ENCODE measurements at regions not wholly inside any gene's neighbourhood (a gene's known extent, or its start where the extent isn't known, plus 50 kb on each side); places are given as distances from the start of the nearest gene placed in this dataset.

DNA sequence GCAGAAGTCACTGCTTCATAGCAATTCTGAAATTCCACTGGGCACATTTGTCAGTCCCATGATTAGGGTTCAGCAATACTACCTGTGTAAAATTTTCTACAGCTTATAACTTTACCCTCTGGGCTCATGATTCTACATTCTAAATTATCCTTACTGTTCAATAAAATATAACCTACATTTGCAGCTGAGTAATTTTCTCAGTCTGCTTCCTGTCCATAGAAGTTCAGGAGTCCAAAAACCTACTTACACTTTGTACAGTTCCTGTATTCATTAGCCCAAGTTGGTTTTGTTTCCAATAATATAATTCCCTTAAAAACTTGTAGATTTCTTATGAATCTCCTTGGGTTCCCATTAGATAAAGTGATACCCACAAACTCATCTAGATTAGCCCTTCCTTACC lies 295.3 kb downstream of the SP3 start:
- no peak for DNase-seq (ENCODE audit: low spot score)

DNA sequence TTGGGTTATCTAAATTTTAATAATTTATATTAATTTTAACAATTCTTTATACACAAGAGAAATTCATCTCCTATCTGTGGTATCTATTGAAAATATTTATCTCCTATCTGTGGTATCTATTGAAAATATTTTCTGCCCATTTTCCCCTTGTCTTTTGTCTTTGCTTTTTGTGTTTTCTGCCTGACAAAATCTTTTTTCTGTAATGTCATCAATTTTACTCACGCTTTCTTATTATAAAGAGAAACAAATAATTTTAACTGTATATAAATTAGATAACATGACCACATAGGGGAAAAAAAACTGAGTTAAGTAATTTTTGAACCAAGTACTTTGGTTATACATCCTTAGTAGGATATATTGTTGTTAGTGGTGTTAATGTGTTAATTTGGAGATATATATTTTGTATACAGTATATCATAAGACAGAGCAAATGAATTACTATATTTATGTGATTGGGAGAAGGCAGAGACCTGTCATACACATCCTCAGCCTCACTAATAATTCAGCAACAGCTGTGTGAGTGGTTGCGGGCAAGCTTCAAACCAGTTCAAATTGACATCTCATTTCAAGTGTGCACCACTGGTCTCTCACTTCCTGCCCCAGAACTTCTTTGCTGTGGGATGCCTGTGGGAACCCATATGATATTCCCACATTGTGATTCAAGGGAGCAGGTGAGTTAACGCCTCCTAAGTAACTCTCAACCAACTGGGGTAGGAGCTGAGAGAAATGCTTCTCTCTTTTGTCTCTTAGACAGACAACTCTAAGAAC lies 292.4 kb downstream of the SP3 start:
- no peak for DNase-seq (ENCODE audit: low spot score)

DNA sequence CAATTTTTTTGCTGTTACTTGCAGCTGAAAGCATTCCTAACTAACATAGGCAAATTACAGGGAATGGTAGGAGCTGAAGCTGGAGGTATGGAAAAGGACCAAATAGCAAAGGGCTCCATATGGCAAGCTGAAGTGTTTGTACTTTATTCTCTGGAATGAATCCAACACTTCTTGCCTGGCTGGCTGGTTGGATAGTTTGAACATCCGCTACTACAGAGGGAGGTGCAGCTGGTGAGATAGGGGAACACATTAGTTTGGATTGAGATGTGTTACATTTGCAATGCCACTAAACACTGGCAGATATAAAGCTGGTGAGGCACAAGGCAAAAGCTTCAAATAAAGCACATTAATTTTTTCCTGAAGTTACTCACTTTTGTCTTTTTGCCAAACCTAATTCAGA lies 291.5 kb downstream of the SP3 start:
- DNase-seq (ENCODE audit: low spot score) = no peak

DNA sequence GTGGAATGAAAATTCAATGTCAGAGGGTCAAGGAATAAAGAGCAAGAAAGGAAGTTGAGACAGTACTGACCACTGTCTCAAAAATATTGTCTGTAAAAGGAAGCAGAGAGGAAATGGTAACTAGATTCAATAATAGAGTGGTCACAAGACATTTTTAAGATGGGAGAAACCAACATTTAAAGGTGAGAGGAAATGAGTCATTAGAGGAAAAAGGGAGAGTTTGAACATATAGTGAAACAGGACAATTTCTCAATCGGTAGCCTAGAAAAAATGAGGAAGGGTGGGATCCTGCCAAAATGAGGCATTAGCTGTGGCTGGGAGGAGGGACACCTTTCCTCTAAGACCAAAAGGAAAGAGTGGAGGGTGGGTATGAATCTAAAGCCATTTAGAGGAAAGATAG lies 288.5 kb downstream of the SP3 start:
- DNase-seq (ENCODE audit: low spot score) = no peak

DNA sequence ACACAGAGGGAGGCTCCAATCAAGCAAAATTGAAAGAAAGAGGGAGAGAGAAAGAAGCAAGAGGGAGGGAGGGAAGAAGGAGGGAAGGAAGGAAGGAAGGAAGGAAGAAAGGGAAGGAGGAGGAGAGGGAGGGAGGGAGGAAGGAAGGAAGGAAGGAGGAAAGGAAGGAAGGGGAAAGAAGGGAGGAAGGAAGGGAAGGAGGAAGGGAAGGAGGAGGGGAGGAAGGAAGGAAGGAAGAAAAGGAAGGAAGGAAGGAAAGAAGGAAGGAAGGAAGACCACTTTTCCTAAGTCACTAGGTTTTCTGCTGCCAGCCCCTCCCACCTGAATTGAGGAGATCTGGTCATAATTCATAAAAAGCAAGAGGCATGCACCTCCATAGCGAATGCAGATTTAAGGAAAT lies 287.0 kb downstream of the SP3 start:
- DNase-seq (ENCODE audit: low spot score) = no peak

DNA sequence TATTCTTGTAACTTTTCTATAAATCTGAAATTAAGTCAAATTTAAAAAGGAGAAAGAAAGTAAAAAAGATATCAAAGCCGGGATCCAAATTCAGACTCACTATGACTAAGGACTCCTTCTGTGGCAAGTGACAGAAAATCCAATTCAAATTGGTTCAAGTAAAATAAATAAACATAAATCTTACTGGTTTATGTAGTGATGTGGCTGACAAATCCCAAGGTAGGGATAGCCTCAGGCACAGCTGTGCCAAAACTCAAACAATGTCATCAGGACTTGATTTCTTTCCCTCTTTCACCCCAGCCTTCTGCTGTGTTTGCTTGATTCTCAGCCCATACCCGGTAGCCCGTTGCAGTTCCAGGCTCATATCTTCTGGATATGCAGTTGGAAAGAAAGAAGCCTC lies 284.6 kb downstream of the SP3 start:
- no peak for DNase-seq (ENCODE audit: low spot score)

DNA sequence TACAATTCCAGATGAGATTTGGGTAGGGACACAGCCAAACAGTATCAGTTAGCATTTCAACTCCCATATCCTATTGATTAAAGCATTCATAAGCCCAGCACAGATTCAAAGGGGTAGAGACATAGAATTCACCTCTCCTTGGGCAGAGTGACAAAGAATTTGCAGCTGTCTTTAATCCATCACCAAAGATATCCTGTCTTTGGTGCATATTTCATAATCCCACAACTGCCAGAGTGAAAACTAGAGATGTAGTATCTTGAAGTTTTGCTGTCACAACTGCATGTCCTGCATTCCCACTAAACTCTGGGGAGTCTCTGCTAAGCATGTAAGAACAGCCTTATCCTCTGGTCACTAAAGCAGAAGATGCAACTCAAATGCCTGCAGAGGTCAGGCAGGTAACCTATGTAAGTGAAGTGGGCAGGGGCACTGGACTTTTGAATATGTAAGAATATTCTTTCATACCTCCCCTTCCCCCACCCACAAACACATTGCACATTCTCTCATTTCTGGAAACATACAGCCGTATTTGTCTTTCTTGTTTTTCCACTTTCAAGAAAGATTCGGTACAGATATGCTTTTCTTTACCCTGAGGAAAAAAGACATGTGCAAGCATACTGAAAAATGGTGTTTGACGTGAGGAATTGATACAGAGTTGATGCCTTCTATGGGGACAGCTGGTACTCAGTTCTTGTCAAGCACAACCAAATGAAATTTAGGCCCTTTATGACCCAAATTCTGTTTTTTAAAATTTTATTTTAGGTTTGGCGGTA lies 283.1 kb downstream of the SP3 start:
- no peak for DNase-seq (ENCODE audit: low spot score)

DNA sequence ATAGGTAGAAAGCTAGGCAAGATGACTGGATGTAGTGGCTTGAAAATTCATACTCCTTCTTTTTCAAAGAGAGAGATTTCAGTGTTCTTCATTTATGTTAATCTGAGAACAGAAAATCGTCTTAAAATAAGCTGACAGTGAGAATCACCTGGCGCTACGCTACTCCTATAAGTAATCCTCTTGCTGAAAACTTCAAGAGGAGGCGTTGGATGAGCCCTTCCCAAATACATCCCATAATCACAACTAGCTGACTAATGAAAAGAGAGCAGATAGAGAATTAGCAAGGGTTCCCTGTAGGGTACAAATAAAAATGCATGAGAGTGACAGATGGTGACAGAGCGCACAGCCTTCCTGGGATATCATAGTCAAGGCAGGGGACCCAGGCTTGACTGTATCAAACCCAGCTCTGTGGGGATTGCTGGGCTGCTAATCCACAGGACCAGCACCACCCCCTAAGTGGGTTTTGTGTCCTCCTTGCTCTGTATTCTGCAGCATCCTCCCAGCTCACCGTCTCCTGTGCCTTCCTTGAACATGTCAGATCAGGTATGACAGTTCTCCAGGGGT lies 280.2 kb downstream of the SP3 start:
- DNase-seq (ENCODE audit: low spot score) = no peak

DNA sequence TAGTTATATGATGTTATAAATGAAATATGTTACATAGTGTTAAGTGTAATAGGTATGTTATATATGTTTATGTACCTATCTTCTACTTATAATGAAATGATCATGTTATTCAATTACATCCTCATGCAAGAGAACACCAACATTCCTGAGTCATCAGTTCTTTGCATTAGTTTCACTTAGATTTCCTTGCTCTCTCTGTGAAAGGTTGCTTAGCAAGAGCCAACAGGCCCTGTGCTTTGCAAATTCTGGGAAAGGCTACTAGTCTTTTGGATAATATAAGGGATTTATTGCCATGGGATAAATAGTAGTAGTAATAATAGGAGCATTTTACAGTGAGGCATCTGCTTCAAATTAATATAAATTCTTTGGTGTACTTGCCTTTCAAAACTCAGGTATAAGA lies 274.8 kb downstream of the SP3 start:
- DNase-seq (ENCODE audit: low spot score) = no peak

DNA sequence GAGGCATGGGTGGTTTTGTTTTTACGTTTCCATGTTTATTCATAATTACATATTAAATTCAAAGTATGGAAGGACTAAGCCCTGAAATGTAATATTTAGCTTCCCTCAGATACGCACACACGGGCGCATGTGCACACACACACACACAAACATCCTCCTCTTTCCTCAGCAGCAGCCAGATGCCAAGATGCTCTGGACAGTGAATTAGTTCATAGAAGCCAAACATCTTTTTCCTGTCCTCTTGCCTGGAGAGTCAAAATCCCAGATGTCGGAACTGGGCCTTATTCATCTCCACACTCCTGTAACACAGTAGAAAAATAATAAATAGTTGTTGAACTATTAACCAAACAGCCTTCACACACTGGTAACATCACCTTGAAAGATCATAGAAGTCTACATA lies 273.1 kb downstream of the SP3 start:
- DNase-seq (ENCODE audit: low spot score) = no peak

DNA sequence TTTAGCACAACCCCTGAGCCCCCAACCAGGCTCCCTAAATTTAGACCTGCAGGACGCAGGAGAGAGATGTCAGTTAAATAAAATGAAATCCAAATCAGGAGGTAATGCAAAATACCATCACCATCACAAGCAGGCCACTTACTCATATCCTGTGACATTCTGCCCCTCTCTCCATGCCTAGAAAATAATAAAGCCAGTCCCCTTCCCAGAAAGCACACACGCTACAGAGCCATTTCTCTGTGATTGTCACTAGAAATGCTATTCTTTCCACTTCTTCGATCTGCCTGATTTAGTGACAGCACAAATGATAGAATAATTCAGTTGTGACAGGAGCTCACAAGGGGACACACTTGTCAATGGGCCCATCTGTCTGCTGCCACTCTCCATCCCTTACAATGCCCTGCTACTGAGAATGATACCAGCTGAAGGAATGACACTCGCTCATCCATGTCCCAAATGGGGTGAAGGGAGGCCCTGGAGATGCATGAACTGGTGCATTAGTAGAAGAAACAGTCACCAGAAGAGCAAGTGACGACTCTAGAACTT lies 272.1 kb downstream of the SP3 start:
- no peak for DNase-seq (ENCODE audit: low spot score)

DNA sequence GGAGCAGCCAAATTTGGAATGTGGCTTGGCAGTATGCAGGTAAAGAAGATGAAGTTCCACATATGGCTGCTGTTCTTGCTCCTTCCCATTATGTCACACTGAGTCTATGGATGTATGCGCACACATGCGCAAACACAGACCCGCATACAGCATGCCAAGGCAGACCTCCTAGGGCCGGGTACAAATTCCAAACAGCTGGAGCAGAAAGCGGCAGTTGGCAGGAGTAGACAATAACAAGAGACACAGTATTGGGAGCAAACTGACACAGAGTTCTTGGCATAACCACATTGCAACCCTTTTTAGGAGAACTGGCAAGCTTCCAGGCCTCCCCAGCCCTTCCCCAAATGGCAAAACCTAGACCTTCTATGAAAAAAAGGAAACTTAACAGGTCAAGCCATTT lies 268.9 kb downstream of the SP3 start:
- no peak for DNase-seq (ENCODE audit: low spot score)

DNA sequence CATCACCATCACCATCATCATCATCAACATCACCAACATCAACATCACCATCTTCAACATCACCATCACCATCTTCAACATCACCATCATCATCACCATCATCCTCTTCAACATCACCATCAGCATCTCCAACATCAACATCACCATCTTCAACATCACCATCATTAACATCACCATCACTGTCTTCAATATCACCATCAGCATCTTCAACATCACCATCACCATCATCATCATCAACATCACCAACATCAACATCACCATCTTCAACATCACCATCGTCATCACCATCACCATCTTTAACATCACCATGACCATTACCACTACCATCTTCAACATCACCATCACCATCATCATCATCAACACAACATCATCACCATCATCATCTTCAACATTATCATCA lies 267.2 kb downstream of the SP3 start:
- DNase-seq (ENCODE audit: low spot score) = no peak

DNA sequence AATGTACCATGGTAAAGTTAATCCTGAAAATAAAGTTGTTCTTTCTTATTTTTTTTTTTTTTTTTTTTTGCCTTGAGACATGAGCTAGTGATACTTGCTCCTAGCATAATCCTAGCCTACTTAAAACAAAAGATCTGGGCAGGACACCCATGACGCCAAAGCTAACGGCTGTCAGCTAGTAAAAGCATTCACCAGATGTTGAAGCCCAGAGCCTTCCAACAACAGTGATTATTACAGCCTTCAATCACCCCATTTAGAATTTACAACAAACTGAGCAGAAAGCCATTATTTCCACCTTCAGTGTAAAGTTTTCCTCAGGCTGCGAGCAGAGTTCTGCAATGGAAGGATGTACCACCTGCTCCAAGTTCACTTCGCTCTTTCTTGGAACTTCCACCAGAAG lies 259.5 kb downstream of the SP3 start:
- DNase-seq (ENCODE audit: low spot score) = no peak

DNA sequence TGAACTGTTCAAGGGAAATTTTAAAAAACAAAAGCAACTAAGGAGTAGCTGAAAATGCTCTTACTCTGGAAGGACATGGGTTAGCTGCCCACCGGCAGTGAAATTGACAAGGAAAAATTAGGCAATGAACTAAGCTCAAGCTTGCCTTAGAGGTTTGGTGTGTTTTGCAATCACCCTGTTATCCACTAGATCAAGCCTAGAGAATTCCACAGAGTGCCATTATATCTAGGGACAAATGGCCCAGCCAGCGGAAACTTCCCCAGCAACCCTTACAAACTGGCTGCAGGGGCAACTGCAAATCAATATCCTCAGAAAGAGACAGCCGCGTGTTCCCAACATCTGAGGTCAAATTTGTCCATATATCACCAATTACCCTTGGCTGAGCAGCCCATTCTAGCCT lies 258.2 kb downstream of the SP3 start:
- no peak for DNase-seq (ENCODE audit: low spot score)

DNA sequence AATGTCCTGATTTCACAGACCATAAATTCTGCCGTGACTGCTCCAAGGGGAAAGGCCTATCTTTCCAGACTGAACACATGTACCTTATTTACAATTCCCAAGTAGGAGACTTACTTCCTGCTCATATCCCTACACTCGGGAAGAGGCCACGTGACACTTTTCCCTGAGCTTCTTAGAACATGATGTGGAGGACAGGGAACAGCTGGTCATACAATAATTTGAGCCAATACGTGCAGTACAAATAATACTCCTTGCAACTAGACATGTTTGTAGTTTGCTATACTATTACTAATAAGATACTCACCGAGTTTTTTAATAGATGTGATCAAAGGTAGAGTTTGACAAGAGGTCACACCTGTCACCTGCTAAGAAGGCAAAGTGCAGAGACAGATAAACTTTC lies 256.4 kb downstream of the SP3 start:
- DNase-seq (ENCODE audit: low spot score) = no peak

DNA sequence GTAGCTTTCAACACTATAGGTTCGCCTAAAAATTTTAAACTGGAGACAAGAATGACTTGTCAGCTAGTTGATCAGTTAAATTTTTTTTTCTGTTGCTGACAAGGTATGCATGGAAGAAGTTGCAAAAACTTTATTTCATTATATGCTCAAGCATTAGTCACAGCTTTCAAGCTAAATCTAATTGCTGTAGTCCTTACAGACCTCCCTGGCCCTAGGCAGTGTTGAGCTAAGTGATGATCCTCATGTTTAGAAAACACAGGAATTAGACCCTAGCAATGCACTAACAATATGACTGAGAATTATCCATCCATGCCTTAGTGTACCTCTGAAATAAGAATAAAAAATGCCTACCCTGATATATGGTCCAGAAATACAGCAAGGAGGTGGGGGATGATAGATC lies 253.4 kb downstream of the SP3 start:
- no peak for DNase-seq (ENCODE audit: low spot score)

DNA sequence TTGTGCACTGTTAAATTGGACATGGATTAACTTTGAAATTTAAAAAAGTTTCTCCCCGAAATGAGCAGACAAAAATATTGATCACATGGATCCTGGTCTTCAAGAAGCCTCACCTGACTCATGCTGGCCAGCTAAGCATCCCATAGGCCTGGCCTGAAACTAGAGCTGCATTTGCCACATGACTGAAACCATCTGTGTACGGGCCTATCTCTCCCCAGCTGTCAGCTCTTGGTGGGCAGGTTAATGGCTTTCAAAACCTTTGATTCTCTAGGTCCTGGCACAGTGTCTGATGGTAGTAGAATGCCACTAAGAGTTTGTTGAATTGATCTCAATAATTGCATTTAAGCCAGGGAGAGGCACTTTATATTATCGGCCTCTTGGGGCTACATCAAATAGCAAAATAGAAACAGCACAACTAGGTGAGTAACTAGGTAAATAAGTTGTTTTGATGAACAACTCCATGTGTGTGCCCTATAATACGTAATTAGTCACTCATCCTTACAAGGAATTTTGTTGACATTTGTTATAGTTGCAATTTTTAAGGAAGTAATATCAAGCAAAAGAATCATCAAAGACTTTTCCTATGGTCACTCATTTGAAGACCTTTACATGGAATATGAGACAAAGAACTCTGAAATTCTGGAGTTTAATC lies 251.1 kb downstream of the SP3 start:
- DNase-seq (ENCODE audit: low spot score) = no peak

DNA sequence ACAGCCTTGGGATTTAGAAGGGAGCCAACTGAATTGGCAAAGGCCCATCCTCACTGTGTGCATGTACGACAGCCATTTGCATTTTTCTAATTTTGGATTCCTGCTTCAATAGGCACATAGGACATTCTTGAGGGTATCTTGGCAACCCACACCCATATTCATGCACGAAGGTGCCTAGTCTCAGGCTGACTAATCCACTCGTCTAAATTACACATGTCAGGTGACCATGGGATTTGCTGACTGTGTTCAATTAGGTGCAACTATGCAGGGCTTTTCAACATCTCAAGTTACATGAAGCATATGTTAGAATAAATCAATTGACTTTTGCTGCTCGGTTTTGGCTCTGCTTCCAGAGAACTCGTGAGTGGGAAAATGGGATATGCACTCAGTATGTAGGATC lies 249.7 kb downstream of the SP3 start:
- no peak for DNase-seq (ENCODE audit: low spot score)

DNA sequence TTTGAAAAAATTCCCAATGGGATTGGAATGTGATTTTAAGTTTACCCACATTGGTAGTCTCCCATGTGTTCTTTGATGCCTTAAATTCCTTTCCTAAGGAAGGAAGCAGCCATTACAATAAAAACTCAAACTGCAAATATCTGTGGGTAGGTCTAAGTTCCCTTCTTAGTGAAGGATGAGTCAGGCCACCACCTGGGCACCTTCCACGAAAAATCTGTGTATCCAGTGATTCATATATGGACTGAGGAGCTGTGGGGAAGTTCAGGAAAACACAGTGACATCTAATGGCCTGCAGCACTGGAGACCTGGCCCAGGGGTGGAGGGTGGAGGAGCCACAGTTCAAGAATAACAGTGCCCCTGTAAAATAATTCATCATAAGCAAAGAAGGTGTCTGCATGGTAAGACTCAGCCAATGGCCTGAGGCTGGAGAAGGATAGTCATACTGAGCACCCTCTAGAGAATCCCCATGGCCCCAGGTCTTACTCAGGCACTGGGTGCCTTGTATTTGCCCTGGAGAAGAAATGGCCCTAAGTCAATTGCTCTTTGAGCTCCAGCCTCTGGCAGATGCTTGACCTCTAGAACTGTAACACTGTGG lies 248.6 kb downstream of the SP3 start:
- no peak for DNase-seq (ENCODE audit: low spot score)

DNA sequence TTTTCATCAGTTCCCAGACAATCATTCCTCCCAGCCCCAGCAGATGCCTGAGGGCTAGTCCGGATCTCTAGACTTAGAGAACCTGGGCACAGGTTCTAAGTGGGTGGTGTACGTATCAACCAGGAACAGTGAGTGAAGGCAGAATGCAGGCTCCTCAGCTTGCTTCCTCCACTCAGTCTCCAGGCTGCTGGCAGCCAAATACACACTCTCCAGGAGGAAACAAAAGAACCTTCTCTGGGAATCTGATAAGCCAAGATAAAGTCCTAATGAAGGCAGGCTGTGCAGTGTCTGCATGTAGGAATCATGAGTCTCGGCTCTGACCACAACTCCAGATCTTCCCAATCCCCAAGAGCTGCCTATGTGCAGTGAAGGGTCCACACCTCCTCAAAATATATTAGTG lies 245.7 kb downstream of the SP3 start:
- no peak for DNase-seq (ENCODE audit: low spot score)

DNA sequence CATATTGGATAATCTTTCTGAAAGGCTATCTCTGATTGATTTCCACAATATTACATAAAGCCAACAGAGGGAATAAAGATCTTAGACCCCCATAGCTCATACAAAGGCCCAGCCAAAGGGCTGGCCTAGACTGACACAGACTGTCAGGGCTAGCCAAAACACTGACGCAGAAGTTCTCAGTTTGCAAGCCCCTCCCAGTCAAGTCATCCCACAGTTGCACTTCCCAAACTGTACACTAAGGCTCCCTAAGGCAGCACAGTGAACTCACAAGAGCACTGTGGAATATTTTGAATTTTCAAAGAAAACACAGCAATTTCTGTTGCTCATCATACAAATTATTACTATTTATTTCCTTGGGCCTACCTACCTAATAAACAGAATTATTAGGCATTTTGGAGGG lies 244.9 kb downstream of the SP3 start:
- no peak for DNase-seq (ENCODE audit: low spot score)
